Mammary epithelial cell (primary cell): ENCODE measurements at regions not wholly inside any gene's neighbourhood (a gene's known extent, or its start where the extent isn't known, plus 50 kb on each side); places are given as distances from the start of the nearest gene placed in this dataset.

Experiments used
- EZH2 ChIP-seq: IDR thresholded peaks from 2 replicates; pipeline ENCODE4 v1.6.1; 2012; ENCODE audit warnings: low read length, inconsistent platforms, borderline replicate concordance
- TF ChIP-seq, protein P1 (sequence below), 2 donors: IDR thresholded peaks in 1 of 2; conservative IDR thresholded peaks in 1 of 2; 2 replicates each; pipeline ENCODE4 v1.5.1; 2011 to 2012; ENCODE audit warnings: inconsistent platforms in 2 of 2, low read length in 2 of 2, mild to moderate bottlenecking in 2 of 2, control low read depth in 1 of 2, low read depth in 1 of 2; ENCODE audit not compliant: insufficient read depth in 1 of 2; ENCODE audit errors: extremely low read depth in 1 of 2

GRCh38 chr1:213622365-213623063 is 365.3 kb upstream of the PROX1 start:
- TF ChIP-seq, protein P1, sequence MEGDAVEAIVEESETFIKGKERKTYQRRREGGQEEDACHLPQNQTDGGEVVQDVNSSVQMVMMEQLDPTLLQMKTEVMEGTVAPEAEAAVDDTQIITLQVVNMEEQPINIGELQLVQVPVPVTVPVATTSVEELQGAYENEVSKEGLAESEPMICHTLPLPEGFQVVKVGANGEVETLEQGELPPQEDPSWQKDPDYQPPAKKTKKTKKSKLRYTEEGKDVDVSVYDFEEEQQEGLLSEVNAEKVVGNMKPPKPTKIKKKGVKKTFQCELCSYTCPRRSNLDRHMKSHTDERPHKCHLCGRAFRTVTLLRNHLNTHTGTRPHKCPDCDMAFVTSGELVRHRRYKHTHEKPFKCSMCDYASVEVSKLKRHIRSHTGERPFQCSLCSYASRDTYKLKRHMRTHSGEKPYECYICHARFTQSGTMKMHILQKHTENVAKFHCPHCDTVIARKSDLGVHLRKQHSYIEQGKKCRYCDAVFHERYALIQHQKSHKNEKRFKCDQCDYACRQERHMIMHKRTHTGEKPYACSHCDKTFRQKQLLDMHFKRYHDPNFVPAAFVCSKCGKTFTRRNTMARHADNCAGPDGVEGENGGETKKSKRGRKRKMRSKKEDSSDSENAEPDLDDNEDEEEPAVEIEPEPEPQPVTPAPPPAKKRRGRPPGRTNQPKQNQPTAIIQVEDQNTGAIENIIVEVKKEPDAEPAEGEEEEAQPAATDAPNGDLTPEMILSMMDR (conservative IDR thresholded peaks at IDR 0.05 in 1 of 2, IDR thresholded peaks at IDR 0.05 in 1 of 2; ENCODE audit: extremely low read depth in 1 of 2, insufficient read depth in 1 of 2, low read depth in 1 of 2, low read length in 2 of 2), result no peak
- no peak for TF ChIP-seq EZH2
